ENCODE measurements at regions not wholly inside any gene's neighbourhood (a gene's known extent, or its start where the extent isn't known, plus 50 kb on each side); places are given as distances from the start of the nearest gene placed in this dataset.

DNA sequence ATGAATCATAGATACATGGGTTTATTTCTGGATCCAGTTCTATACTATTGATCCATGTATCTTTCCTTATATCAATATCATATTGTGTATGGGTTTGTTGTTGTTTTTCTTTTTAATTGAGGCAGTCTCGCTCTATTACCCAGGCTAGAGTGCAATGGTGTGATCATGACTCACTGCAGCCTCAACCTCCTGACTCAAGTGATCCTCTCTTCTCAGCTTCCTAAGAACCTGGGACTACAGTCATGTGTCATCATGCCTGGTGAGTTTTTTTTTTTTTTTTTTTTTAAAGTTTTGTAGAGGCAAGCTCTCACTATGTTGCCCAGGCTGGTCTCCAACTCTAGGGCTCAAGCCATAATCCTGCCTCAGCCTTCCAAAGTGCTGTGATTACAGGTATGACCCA is 1589.4 kb upstream of the TENM4 start:
- TF ChIP-seq, protein P1, sequence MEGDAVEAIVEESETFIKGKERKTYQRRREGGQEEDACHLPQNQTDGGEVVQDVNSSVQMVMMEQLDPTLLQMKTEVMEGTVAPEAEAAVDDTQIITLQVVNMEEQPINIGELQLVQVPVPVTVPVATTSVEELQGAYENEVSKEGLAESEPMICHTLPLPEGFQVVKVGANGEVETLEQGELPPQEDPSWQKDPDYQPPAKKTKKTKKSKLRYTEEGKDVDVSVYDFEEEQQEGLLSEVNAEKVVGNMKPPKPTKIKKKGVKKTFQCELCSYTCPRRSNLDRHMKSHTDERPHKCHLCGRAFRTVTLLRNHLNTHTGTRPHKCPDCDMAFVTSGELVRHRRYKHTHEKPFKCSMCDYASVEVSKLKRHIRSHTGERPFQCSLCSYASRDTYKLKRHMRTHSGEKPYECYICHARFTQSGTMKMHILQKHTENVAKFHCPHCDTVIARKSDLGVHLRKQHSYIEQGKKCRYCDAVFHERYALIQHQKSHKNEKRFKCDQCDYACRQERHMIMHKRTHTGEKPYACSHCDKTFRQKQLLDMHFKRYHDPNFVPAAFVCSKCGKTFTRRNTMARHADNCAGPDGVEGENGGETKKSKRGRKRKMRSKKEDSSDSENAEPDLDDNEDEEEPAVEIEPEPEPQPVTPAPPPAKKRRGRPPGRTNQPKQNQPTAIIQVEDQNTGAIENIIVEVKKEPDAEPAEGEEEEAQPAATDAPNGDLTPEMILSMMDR (IDR thresholded peaks at IDR 0.05): no peak
- TF ChIP-seq SIN3A (IDR thresholded peaks at IDR 0.05; ENCODE audit: borderline replicate concordance, insufficient read depth, low read depth, low read length) (no peak), POLR2AphosphoS5 (IDR thresholded peaks at IDR 0.05; ENCODE audit: low read depth, low read length) (no peak), TCF7L2 (IDR thresholded peaks at IDR 0.05; ENCODE audit: low read depth, low read length) (no peak)
- TF ChIP-seq, protein P2, sequence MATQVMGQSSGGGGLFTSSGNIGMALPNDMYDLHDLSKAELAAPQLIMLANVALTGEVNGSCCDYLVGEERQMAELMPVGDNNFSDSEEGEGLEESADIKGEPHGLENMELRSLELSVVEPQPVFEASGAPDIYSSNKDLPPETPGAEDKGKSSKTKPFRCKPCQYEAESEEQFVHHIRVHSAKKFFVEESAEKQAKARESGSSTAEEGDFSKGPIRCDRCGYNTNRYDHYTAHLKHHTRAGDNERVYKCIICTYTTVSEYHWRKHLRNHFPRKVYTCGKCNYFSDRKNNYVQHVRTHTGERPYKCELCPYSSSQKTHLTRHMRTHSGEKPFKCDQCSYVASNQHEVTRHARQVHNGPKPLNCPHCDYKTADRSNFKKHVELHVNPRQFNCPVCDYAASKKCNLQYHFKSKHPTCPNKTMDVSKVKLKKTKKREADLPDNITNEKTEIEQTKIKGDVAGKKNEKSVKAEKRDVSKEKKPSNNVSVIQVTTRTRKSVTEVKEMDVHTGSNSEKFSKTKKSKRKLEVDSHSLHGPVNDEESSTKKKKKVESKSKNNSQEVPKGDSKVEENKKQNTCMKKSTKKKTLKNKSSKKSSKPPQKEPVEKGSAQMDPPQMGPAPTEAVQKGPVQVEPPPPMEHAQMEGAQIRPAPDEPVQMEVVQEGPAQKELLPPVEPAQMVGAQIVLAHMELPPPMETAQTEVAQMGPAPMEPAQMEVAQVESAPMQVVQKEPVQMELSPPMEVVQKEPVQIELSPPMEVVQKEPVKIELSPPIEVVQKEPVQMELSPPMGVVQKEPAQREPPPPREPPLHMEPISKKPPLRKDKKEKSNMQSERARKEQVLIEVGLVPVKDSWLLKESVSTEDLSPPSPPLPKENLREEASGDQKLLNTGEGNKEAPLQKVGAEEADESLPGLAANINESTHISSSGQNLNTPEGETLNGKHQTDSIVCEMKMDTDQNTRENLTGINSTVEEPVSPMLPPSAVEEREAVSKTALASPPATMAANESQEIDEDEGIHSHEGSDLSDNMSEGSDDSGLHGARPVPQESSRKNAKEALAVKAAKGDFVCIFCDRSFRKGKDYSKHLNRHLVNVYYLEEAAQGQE (IDR thresholded peaks at IDR 0.05; ENCODE audit: insufficient read depth in 1 of 2, low read depth in 2 of 2, low read length in 1 of 2): no peak

All from Panc1 (cell line).